Natural killer cell (primary cell): ENCODE measurements at regions not wholly inside any gene's neighbourhood (a gene's known extent, or its start where the extent isn't known, plus 50 kb on each side); places are given as distances from the start of the nearest gene placed in this dataset.

Experiments
- ATAC-seq, 3 donors: fragments of 150-1000 bp in 2 of 3; fragments of 200-7000 bp in 1 of 3; cut with Tn5 transposase; 1 replicate in 1 of 3; 2 replicates in 2 of 3; pipeline ENCODE4 v1.10.0; 2021; ENCODE audit warnings: mild to moderate bottlenecking in 2 of 3, moderate library complexity in 2 of 3
- DNase-seq, 2 donors: peaks; one replicate each; pipeline versions ENCODE4 v3.0.0 to v3.0.0-alpha.2; 2013 to 2021; ENCODE audit warnings: mixed read lengths in 1 of 2
- H3K27ac ChIP-seq: one replicate; pipeline ENCODE4 v1.5.1; 2013; ENCODE audit warnings: mild to moderate bottlenecking, low read length
- H3K27me3 ChIP-seq: one replicate; pipeline ENCODE4 v1.6.1; 2013; ENCODE audit warnings: low read length; ENCODE audit not compliant: control insufficient read depth, insufficient read depth
- H3K36me3 ChIP-seq: one replicate; pipeline ENCODE4 v1.6.1; 2013; ENCODE audit warnings: low read length; ENCODE audit not compliant: control insufficient read depth, insufficient read depth
- H3K4me1 ChIP-seq: one replicate; pipeline ENCODE4 v1.6.1; 2013; ENCODE audit warnings: low read length; ENCODE audit not compliant: control insufficient read depth, insufficient read depth
- H3K4me3 ChIP-seq: one replicate; pipeline ENCODE4 v1.5.1; 2013; ENCODE audit warnings: low read length
- H3K9me3 ChIP-seq: one replicate; pipeline ENCODE4 v1.6.1; 2013; ENCODE audit warnings: low read length; ENCODE audit not compliant: control insufficient read depth, insufficient read depth
- H3K27ac Mint-ChIP-seq, 2 donors: one replicate each; pipeline ENCODE4 v1.8.0; 2022; ENCODE audit warnings: mild to moderate bottlenecking in 2 of 2, mixed read lengths in 2 of 2, moderate library complexity in 1 of 2
- H3K27me3 Mint-ChIP-seq, 2 donors: one replicate each; pipeline ENCODE4 v1.8.0; 2022; ENCODE audit warnings: low read depth in 2 of 2, mixed read lengths in 2 of 2
- H3K36me3 Mint-ChIP-seq: one replicate; pipeline ENCODE4 v1.8.0; 2022; ENCODE audit warnings: mixed read lengths
- H3K4me1 Mint-ChIP-seq, 2 donors: one replicate each; pipeline ENCODE4 v1.8.0; 2022; ENCODE audit warnings: mixed read lengths in 2 of 2
- H3K4me3 Mint-ChIP-seq: one replicate; pipeline ENCODE4 v1.8.0; 2022; ENCODE audit warnings: mild to moderate bottlenecking, moderate library complexity, mixed read lengths
- H3K9me3 Mint-ChIP-seq, 2 donors: one replicate each; pipeline ENCODE4 v1.8.0; 2022; ENCODE audit warnings: mixed read lengths in 2 of 2
- WGBS: methylation state at CpG from one replicate; pipeline ENCODE4 v1.1.7; 2013; ENCODE audit warnings: missing lambda C conversion rate; ENCODE audit not compliant: insufficient coverage; 5-methylcytosine and 5-hydroxymethylcytosine counted together
- intact Hi-C: fragments of 100-400 bp; cut with micrococcal nuclease; formaldehyde crosslinking; loops from one replicate; pipeline ENCODE4 v1.14.2; 2022
- TF ChIP-seq, protein P1 (sequence below): fragments of 200-600 bp; IDR thresholded peaks from one replicate; pipeline ENCODE4 v1.8.0; 2022; ENCODE audit warnings: antibody characterized with exemption

DNA sequence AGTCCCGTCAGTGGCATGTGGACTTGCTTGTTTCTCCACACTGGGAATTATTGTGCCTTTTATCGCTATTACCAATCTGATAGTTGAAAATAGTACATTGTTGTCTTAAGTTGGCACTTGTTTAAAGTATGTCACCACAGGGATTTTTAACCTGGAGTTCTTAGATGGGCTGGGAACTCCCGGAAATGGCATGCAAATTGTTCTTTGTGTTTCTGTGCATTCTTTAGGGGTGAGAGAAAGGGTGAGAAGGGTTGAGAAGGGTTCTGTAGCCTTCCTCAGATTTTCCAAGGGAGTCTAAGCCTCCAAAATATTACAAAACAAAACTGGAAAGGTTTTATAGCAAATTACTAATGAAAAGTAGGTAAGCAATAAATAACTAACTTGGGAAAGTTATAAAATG is 176.9 kb downstream of the ZIC3 start:
- no peaks in the 10 kb centered on the region for H3K9me3 Mint-ChIP-seq
- no peaks in the 10 kb centered on the region for H3K36me3 Mint-ChIP-seq
- peaks cover 0 to 18% of the 10 kb centered on the region in 2 donors for H3K27me3 Mint-ChIP-seq
- no peaks in the 10 kb centered on the region for H3K4me1 Mint-ChIP-seq
- TF ChIP-seq, protein P1, sequence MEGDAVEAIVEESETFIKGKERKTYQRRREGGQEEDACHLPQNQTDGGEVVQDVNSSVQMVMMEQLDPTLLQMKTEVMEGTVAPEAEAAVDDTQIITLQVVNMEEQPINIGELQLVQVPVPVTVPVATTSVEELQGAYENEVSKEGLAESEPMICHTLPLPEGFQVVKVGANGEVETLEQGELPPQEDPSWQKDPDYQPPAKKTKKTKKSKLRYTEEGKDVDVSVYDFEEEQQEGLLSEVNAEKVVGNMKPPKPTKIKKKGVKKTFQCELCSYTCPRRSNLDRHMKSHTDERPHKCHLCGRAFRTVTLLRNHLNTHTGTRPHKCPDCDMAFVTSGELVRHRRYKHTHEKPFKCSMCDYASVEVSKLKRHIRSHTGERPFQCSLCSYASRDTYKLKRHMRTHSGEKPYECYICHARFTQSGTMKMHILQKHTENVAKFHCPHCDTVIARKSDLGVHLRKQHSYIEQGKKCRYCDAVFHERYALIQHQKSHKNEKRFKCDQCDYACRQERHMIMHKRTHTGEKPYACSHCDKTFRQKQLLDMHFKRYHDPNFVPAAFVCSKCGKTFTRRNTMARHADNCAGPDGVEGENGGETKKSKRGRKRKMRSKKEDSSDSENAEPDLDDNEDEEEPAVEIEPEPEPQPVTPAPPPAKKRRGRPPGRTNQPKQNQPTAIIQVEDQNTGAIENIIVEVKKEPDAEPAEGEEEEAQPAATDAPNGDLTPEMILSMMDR = no peak
- ATAC-seq = no peak
- H3K27me3 ChIP-seq = no peaks in the 10 kb centered on the region
- DNase-seq = no peak
- no peak overlapping the region for H3K27ac Mint-ChIP-seq
- 83% methylated on average over 3 of the region's 3 CpGs for WGBS
- H3K9me3 ChIP-seq = no peaks in the 10 kb centered on the region
- H3K4me3 ChIP-seq = no peak overlapping the region
- no peak overlapping the region for H3K4me3 Mint-ChIP-seq
- no peaks in the 10 kb centered on the region for H3K4me1 ChIP-seq
- H3K36me3 ChIP-seq = no peaks in the 10 kb centered on the region
- intact Hi-C loops = no loop called here
- no peak overlapping the region for H3K27ac ChIP-seq

DNA sequence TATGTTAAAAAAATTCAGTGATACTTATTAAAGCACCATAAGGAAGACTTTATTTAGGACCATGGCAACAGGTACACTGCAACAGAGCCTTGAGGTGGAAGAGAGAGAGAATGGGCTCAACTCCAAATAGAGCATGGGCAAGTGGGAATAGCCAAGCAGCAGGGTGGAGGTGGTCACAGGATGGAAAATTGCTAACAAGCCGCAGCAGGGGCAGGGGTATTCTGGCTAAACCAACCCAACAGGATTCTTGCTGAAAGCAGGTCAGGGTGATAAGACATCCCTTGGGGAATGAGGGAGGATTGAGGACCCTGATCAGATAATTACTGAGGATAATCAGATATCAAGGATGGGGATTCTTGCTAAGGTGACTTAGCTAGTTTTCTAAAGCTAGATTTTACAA is 177.5 kb downstream of the ZIC3 start:
- Histone ChIP-seq H3K27me3 (no peaks in the 10 kb centered on the region), H3K9me3 (no peaks in the 10 kb centered on the region), H3K4me1 (no peaks in the 10 kb centered on the region), H3K36me3 (no peaks in the 10 kb centered on the region), H3K4me3 (no peak overlapping the region), H3K27ac (no peak overlapping the region)
- Mint-ChIP-seq H3K36me3 (no peaks in the 10 kb centered on the region), H3K27me3 (peaks cover 0 to 18% of the 10 kb centered on the region in 2 donors), H3K4me3 (no peak overlapping the region), H3K9me3 (no peaks in the 10 kb centered on the region), H3K27ac (no peak overlapping the region), H3K4me1 (no peaks in the 10 kb centered on the region)
- TF ChIP-seq, protein P1 = no peak
- intact Hi-C loops = no loop called here
- DNase-seq = no peak
- ATAC-seq = no peak
- WGBS = 100% methylated on average over 1 of the region's 1 CpG

DNA sequence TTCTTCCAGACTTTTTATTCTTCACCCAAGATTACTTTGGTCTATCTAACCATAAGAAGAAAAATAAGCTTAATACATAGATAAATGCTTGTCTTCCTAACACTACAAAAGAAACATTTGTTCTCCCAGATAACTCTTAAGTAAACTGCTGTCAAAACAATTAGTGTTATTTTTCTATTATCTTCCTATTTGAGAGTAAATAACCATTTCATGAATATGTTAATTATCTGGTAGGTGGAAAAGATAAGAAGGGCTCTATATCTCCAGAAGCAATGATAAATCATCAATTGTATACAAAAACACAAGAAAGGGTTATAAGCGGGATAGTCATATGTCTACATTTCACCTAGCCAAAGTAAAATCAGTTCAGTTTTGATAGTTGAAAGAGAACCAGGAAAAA is 180.4 kb downstream of the ZIC3 start:
- no peak overlapping the region for H3K4me3 ChIP-seq
- TF ChIP-seq, protein P1 = no peak
- Mint-ChIP-seq H3K4me1 (no peaks in the 10 kb centered on the region), H3K27me3 (peaks cover 0 to 18% of the 10 kb centered on the region in 2 donors), H3K27ac (no peak overlapping the region), H3K4me3 (no peak overlapping the region), H3K9me3 (no peaks in the 10 kb centered on the region), H3K36me3 (no peaks in the 10 kb centered on the region)
- no peak for ATAC-seq
- H3K36me3 ChIP-seq = no peaks in the 10 kb centered on the region
- DNase-seq = no peak
- H3K27me3 ChIP-seq = no peaks in the 10 kb centered on the region
- H3K9me3 ChIP-seq = no peaks in the 10 kb centered on the region
- H3K4me1 ChIP-seq = no peaks in the 10 kb centered on the region
- H3K27ac ChIP-seq = no peak overlapping the region
- intact Hi-C loops = no loop called here
- no CpG with 5 or more reads among the region's 1 CpG for WGBS

DNA sequence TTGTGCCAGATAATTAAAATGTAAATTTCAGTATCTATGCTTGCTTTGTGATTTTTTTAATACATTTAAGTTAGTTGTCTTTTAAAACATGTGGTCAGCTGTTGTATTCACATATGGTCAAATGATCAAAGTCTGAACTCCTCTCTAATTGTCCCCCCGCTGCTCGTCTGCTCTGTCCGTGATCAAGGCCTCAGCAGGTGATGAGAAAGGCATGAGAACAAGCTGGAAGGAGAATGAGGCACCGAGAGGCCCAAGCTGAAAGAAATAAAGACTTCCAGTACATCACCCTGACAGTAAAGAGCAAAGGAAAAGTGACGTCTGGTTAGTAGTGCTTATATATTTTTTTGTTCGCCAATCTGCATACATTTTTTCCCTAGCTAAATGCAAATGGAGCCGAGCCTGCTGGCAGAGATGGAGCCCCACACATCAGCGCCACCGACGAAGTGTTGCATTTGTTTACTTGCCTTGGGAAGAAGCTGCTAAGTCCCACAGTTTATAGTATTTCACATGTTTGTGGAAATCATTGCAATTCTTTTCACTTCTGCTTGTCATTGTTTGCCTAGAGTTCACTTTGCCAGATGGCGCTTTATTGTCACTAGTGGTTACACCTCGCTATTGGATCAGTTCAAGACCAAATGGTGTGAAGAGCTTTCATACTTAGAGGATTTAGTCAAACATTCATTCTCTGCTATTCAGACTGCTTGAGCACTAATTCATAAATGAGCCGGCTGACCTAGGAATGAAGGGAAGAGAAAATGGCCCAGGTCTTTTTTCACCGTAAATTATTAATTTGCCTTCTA is 181.5 kb downstream of the ZIC3 start:
- no peaks in the 10 kb centered on the region for H3K4me1 Mint-ChIP-seq
- DNase-seq = no peak
- H3K4me3 Mint-ChIP-seq = no peak overlapping the region
- ATAC-seq = no peak
- no peaks in the 10 kb centered on the region for H3K36me3 Mint-ChIP-seq
- 73% methylated on average over 5 of the region's 14 CpGs for WGBS
- no peaks in the 10 kb centered on the region for H3K27me3 ChIP-seq
- H3K27ac ChIP-seq = no peak overlapping the region
- H3K4me1 ChIP-seq = no peaks in the 10 kb centered on the region
- peaks cover 0 to 18% of the 10 kb centered on the region in 2 donors for H3K27me3 Mint-ChIP-seq
- H3K36me3 ChIP-seq = no peaks in the 10 kb centered on the region
- TF ChIP-seq, protein P1 = no peak
- intact Hi-C loops = no loop called here
- H3K4me3 ChIP-seq = no peak overlapping the region
- H3K9me3 Mint-ChIP-seq = no peaks in the 10 kb centered on the region
- no peak overlapping the region for H3K27ac Mint-ChIP-seq
- H3K9me3 ChIP-seq = no peaks in the 10 kb centered on the region
